Coronary artery (tissue), 2 donors: ENCODE measurements at regions not wholly inside any gene's neighbourhood (a gene's known extent, or its start where the extent isn't known, plus 50 kb on each side); places are given as distances from the start of the nearest gene placed in this dataset.

ENCODE experiments used
- DNase-seq: peaks from one replicate; pipeline ENCODE4 v3.0.0-alpha.2; 2017; ENCODE audit warnings: low spot score
- H3K27ac ChIP-seq, 2 donors: fragments of 200-600 bp; sonication (generic); one replicate each; pipeline ENCODE4 v1.5.1; 2016 to 2019
- H3K4me3 ChIP-seq: fragments of 200-600 bp; sonication (generic); 2 replicates; pipeline ENCODE4 v1.5.1; 2016; ENCODE audit warnings: mild to moderate bottlenecking, moderate library complexity
- CTCF ChIP-seq: fragments of 200-600 bp; sonication (generic); IDR thresholded peaks from one replicate; pipeline ENCODE4 v1.5.1; 2019; ENCODE audit warnings: antibody characterized with exemption

GRCh38 chr9:32011049-32011448, 373.4 kb upstream of the ACO1 start:
- no peak for DNase-seq
- no peak overlapping the region for H3K4me3 ChIP-seq
- no peak overlapping the region for H3K27ac ChIP-seq
- TF ChIP-seq CTCF = no peak

- DNase-seq = no peak
- no peak overlapping the region for H3K27ac ChIP-seq
- H3K4me3 ChIP-seq = no peak overlapping the region
- TF ChIP-seq CTCF = no peak
Observed at GRCh38 chr9:32015795-32016194, 368.6 kb upstream of the ACO1 start.

- Histone ChIP-seq H3K27ac (no peak overlapping the region), H3K4me3 (no peak overlapping the region)
- DNase-seq = no peak
- no peak for TF ChIP-seq CTCF
Observed at GRCh38 chr9:32045513-32045912, 338.9 kb upstream of the ACO1 start.

- no peak overlapping the region for H3K27ac ChIP-seq
- TF ChIP-seq CTCF = no peak
- H3K4me3 ChIP-seq = no peak overlapping the region
- no peak for DNase-seq
Observed at GRCh38 chr9:32067261-32067660, 317.2 kb upstream of the ACO1 start.

- Histone ChIP-seq H3K27ac (no peak overlapping the region), H3K4me3 (no peak overlapping the region)
- no peak for DNase-seq
- TF ChIP-seq CTCF = no peak
Observed at GRCh38 chr9:32069169-32069813, 315.2 kb upstream of the ACO1 start.

GRCh38 chr9:32069969-32070368, 314.5 kb upstream of the ACO1 start:
- no peak for TF ChIP-seq CTCF
- no peak for DNase-seq

GRCh38 chr9:32072570-32072969, 311.9 kb upstream of the ACO1 start:
- H3K4me3 ChIP-seq = no peak overlapping the region
- no peak overlapping the region for H3K27ac ChIP-seq
- DNase-seq = no peak
- TF ChIP-seq CTCF = no peak

More at GRCh38 chr9:32069969-32070368, 314.5 kb upstream of the ACO1 start:
- H3K4me3 ChIP-seq = no peak overlapping the region
- no peak overlapping the region for H3K27ac ChIP-seq
